H1 (cell line): ENCODE measurements at regions not wholly inside any gene's neighbourhood (a gene's known extent, or its start where the extent isn't known, plus 50 kb on each side); places are given as distances from the start of the nearest gene placed in this dataset.

Source experiments
- CTCF ChIA-PET: fragments of 300-600 bp; sonication (Branson Sonifier 250); formaldehyde crosslinking; loops from one replicate; lab custom pipeline; 2021; ENCODE audit not compliant: partially characterized antibody; lab: Charles Lee
- POLR2A ChIA-PET: fragments of 300-600 bp; sonication (Branson Sonifier 250); formaldehyde crosslinking; loops from one replicate; lab custom pipeline; 2021; ENCODE audit warnings: inconsistent platforms; ENCODE audit not compliant: partially characterized antibody; lab: Charles Lee
- DNase-seq, 2 experiments: peaks; one replicate each; pipeline versions ENCODE4 v3.0.0 to v3.0.0-alpha.2; 2010 to 2022; ENCODE audit warnings: low spot score in 2 of 2, low read depth in 1 of 2, mixed read lengths in 1 of 2
- FAIRE-seq: peaks from 2 replicates; lab custom pipeline; 2011; peaks lifted over from hg19 to GRCh38; lab: Jason Lieb, UNC
- H2AFZ ChIP-seq: 2 replicates; pipeline ENCODE4 v1.8.1; 2012; ENCODE audit warnings: low read length, inconsistent platforms
- H2AK5ac ChIP-seq: 2 replicates; pipeline ENCODE4 v1.6.1; 2013; ENCODE audit warnings: low read depth, low read length
- H2BK120ac ChIP-seq: replicated peaks from 2 replicates; pipeline ENCODE3; 2013; ENCODE audit warnings: low read depth, low read length, inconsistent platforms
- H2BK12ac ChIP-seq: 2 replicates; pipeline ENCODE4 v1.6.1; 2013; ENCODE audit warnings: low read depth, low read length
- H2BK15ac ChIP-seq: 2 replicates; pipeline ENCODE4 v1.6.1; 2013; ENCODE audit warnings: low read length
- H2BK20ac ChIP-seq: 2 replicates; pipeline ENCODE4 v1.6.1; 2013; ENCODE audit warnings: low read length
- H2BK5ac ChIP-seq: 2 replicates; pipeline ENCODE4 v1.6.1; 2013; ENCODE audit warnings: low read depth, low read length
- H3K14ac ChIP-seq: 2 replicates; pipeline ENCODE4 v1.6.1; 2013; ENCODE audit warnings: inconsistent platforms; ENCODE audit not compliant: insufficient read length
- H3K18ac ChIP-seq: 2 replicates; pipeline ENCODE4 v1.6.1; 2013; ENCODE audit warnings: low read length; ENCODE audit errors: extremely low read depth
- H3K23ac ChIP-seq: 2 replicates; pipeline ENCODE4 v1.6.1; 2013; ENCODE audit warnings: inconsistent platforms; ENCODE audit not compliant: insufficient read length
- H3K23me2 ChIP-seq: 2 replicates; pipeline ENCODE4 v1.6.1; 2013; ENCODE audit warnings: low read depth, low read length
- H3K27ac ChIP-seq: 2 replicates; pipeline ENCODE4 v1.6.1; 2011; ENCODE audit warnings: low read depth, low read length, inconsistent platforms
- H3K27me3 ChIP-seq, 4 experiments: replicated peaks in 1 of 4; 1 replicate in 1 of 4; 2 replicates in 3 of 4; pipeline versions ENCODE4 v1.6.1 to v1.8.1; 2011 to 2013; ENCODE audit warnings: low read length in 3 of 4, mild to moderate bottlenecking in 3 of 4, inconsistent platforms in 2 of 4, mixed read lengths in 2 of 4, moderate library complexity in 1 of 4; ENCODE audit not compliant: control insufficient read depth in 3 of 4, insufficient read depth in 3 of 4; ENCODE audit errors: extremely low read depth in 1 of 4
- H3K36me3 ChIP-seq, 4 experiments: 2 replicates each; pipeline versions ENCODE4 v1.6.1 to v1.8.1; 2011 to 2013; ENCODE audit warnings: mild to moderate bottlenecking in 4 of 4, low read length in 3 of 4, moderate library complexity in 2 of 4, control low read depth in 1 of 4, inconsistent platforms in 1 of 4; ENCODE audit not compliant: insufficient read depth in 4 of 4, control insufficient read depth in 2 of 4
- H3K4ac ChIP-seq: replicated peaks from 2 replicates; pipeline ENCODE3; 2013; ENCODE audit warnings: low read length, low read depth, mixed read lengths, inconsistent platforms; ENCODE audit not compliant: insufficient read length
- H3K4me1 ChIP-seq, 4 experiments: replicated peaks in 1 of 4; 1 replicate in 1 of 4; 2 replicates in 3 of 4; pipeline versions ENCODE4 v1.6.1 to v1.8.1; 2011 to 2013; ENCODE audit warnings: low read length in 3 of 4, inconsistent platforms in 2 of 4, mixed read lengths in 1 of 4; ENCODE audit not compliant: insufficient read depth in 4 of 4, control insufficient read depth in 3 of 4
- H3K4me2 ChIP-seq, 2 experiments: 2 replicates each; pipeline versions ENCODE4 v1.6.1 to v1.8.1; 2011 to 2013; ENCODE audit warnings: low read depth in 2 of 2, low read length in 2 of 2, control low read depth in 1 of 2, inconsistent platforms in 1 of 2, mild to moderate bottlenecking in 1 of 2; ENCODE audit not compliant: insufficient read depth in 1 of 2
- H3K4me3 ChIP-seq, 4 experiments: fragments of 200-600, 300-600 bp in 1 of 4; sonication (generic), shearing (Covaris generic), sonication (Bioruptor Twin) in 1 of 4; 2 replicates each; pipeline versions ENCODE4 v1.5.1 to v1.8.1; 2011 to 2016; ENCODE audit warnings: low read length in 4 of 4, low read depth in 3 of 4, control low read depth in 2 of 4, inconsistent platforms in 2 of 4, mild to moderate bottlenecking in 2 of 4, mixed read lengths in 1 of 4, moderate library complexity in 1 of 4; ENCODE audit not compliant: insufficient read depth in 2 of 4; ENCODE audit errors: extremely low read depth in 1 of 4
- H3K56ac ChIP-seq: replicated peaks from 2 replicates; pipeline ENCODE3; 2013; ENCODE audit warnings: low read depth, mild to moderate bottlenecking, mixed read lengths, low read length, inconsistent platforms; ENCODE audit not compliant: insufficient read length
- H3K79me1 ChIP-seq: 2 replicates; pipeline ENCODE4 v1.6.1; 2013; ENCODE audit warnings: low read depth, low read length, control low read depth
- H3K79me2 ChIP-seq, 2 experiments: 2 replicates each; pipeline versions ENCODE4 v1.6.1 to v1.8.1; 2012 to 2013; ENCODE audit warnings: low read length in 2 of 2, mild to moderate bottlenecking in 2 of 2, inconsistent platforms in 1 of 2; ENCODE audit not compliant: insufficient read depth in 2 of 2, control insufficient read depth in 1 of 2
- H3K9ac ChIP-seq, 4 experiments: replicated peaks in 1 of 4; 1 replicate in 1 of 4; 2 replicates in 3 of 4; pipeline versions ENCODE4 v1.6.1 to v1.8.1; 2011 to 2013; ENCODE audit warnings: low read depth in 3 of 4, low read length in 3 of 4, control low read depth in 2 of 4, mild to moderate bottlenecking in 2 of 4, moderate library complexity in 2 of 4, inconsistent platforms in 1 of 4; ENCODE audit errors: extremely low read depth in 1 of 4
- H3K9me3 ChIP-seq, 2 experiments: 2 replicates each; pipeline versions ENCODE4 v1.6.1 to v1.8.1; 2012 to 2013; ENCODE audit warnings: mild to moderate bottlenecking in 2 of 2, moderate library complexity in 2 of 2, control low read depth in 1 of 2, inconsistent platforms in 1 of 2, low read depth in 1 of 2, low read length in 1 of 2, mixed read lengths in 1 of 2; ENCODE audit not compliant: insufficient read depth in 2 of 2
- H4K20me1 ChIP-seq, 2 experiments: replicated peaks in 1 of 2; 2 replicates each; pipeline versions ENCODE3 to v1.8.1; 2011 to 2013; ENCODE audit warnings: inconsistent platforms in 2 of 2, low read length in 2 of 2, mild to moderate bottlenecking in 1 of 2; ENCODE audit not compliant: insufficient read depth in 2 of 2, control insufficient read depth in 1 of 2
- H4K5ac ChIP-seq: 2 replicates; pipeline ENCODE4 v1.6.1; 2013; ENCODE audit warnings: low read length, low read depth, mixed read lengths, inconsistent platforms; ENCODE audit not compliant: insufficient read length
- H4K8ac ChIP-seq: 2 replicates; pipeline ENCODE4 v1.8.0; 2013; ENCODE audit warnings: mild to moderate bottlenecking, moderate library complexity, low read length, inconsistent platforms; ENCODE audit not compliant: insufficient read depth; ENCODE audit errors: extremely low read depth
- H4K91ac ChIP-seq: replicated peaks from 2 replicates; pipeline ENCODE3; 2013; ENCODE audit warnings: low read length, mixed read lengths, inconsistent platforms; ENCODE audit not compliant: insufficient read length
- CEBPB ChIP-seq: IDR thresholded peaks from 2 replicates; pipeline ENCODE4 v1.6.1; 2012; ENCODE audit warnings: low read depth, low read length
- KDM4A ChIP-seq: IDR thresholded peaks from one replicate; pipeline ENCODE4 v1.7.1; 2012; ENCODE audit warnings: low read depth, mild to moderate bottlenecking, moderate library complexity, low read length, inconsistent platforms; ENCODE audit not compliant: severe bottlenecking
- MAX ChIP-seq: IDR thresholded peaks from 2 replicates; pipeline ENCODE4 v1.6.1; 2012; ENCODE audit warnings: inconsistent platforms
- POLR2AphosphoS5 ChIP-seq: IDR thresholded peaks from 2 replicates; pipeline ENCODE4 v1.6.1; 2011; ENCODE audit warnings: low read depth, low read length
- RFX5 ChIP-seq: IDR thresholded peaks from 2 replicates; pipeline ENCODE4 v1.6.1; 2011; ENCODE audit warnings: low read depth, low read length, improper control_type of control experiment, borderline replicate concordance
- TEAD4 ChIP-seq: IDR thresholded peaks from 2 replicates; pipeline ENCODE4 v1.6.1; 2012; ENCODE audit warnings: low read depth, low read length, inconsistent platforms, mixed read lengths
- USF2 ChIP-seq: IDR thresholded peaks from 2 replicates; pipeline ENCODE4 v1.6.1; 2011; ENCODE audit warnings: low read length, improper control_type of control experiment
- WGBS, 2 experiments: shearing (Covaris generic) in 1 of 2; methylation state at CpG; one replicate each; pipeline versions ENCODE4 v1.1.6 to v1.1.7; 2013 to 2015; ENCODE audit warnings: low lambda C conversion rate in 2 of 2, mixed read lengths in 2 of 2, inconsistent platforms in 1 of 2, low coverage in 1 of 2, missing lambda C conversion rate in 1 of 2; ENCODE audit not compliant: insufficient replicate concordance in 2 of 2, insufficient coverage in 1 of 2, insufficient read length in 1 of 2; ENCODE audit errors: extremely low coverage in 1 of 2, missing lambda C conversion rate in 1 of 2; 5-methylcytosine and 5-hydroxymethylcytosine counted together

- Histone ChIP-seq H2AK5ac (no peak overlapping the region), H2BK12ac (no peak overlapping the region), H3K79me2 (no peaks in the 10 kb centered on the region), H3K36me3 (no peaks in the 10 kb centered on the region), H3K18ac (no peak overlapping the region), H3K27me3 (no peaks in the 10 kb centered on the region), H3K4me1 (no peaks in the 10 kb centered on the region), H3K14ac (no peak overlapping the region)
- WGBS, 2 experiments: 88% methylated on average over 1 of the region's 1 CpG; no CpG with 5 or more reads in 1 of the 2 experiments
- no peak for TF ChIP-seq MAX
- no peak for TF ChIP-seq CEBPB
- no peak for TF ChIP-seq TEAD4
- TF ChIP-seq RFX5: no peak
- TF ChIP-seq KDM4A: no peak
- TF ChIP-seq USF2: no peak
- no peak for TF ChIP-seq POLR2AphosphoS5
- TF ChIP-seq, all 59 proteins: peak for 0
- no peak overlapping the region for H2BK5ac ChIP-seq
- no peak overlapping the region for H2BK120ac ChIP-seq
- H4K20me1 ChIP-seq: no peaks in the 10 kb centered on the region
- H3K4ac ChIP-seq: no peak overlapping the region
- H4K91ac ChIP-seq: no peak overlapping the region
- no peak overlapping the region for H3K4me2 ChIP-seq
- ChIA-PET POLR2A (no interaction called here), CTCF (no interaction called here)
- H3K79me1 ChIP-seq: no peaks in the 10 kb centered on the region
- no peak for FAIRE-seq
- H3K27ac ChIP-seq: no peak overlapping the region
- H4K5ac ChIP-seq: no peak overlapping the region
- no peaks in the 10 kb centered on the region for H3K9me3 ChIP-seq
- H2BK15ac ChIP-seq: no peak overlapping the region
- no peak for DNase-seq
- no peak overlapping the region for H3K9ac ChIP-seq
- H3K56ac ChIP-seq: no peak overlapping the region
- H4K8ac ChIP-seq: no peak overlapping the region
- no peak overlapping the region for H2AFZ ChIP-seq
- no peak overlapping the region for H2BK20ac ChIP-seq
- H3K4me3 ChIP-seq: no peak overlapping the region
- H3K23ac ChIP-seq: no peak overlapping the region
- H3K23me2 ChIP-seq: no peaks in the 10 kb centered on the region
Measured at GRCh38 chr5:21573416-21574314, 1279.5 kb downstream of the CDH12 start.
